Hematopoietic multipotent progenitor cell treated with erythropoietin and hydrocortisone succinate and interleukin-3 and kit ligand, for 6 days (in vitro differentiated cells): ENCODE measurements at regions not wholly inside any gene's neighbourhood (a gene's known extent, or its start where the extent isn't known, plus 50 kb on each side); places are given as distances from the start of the nearest gene placed in this dataset.
"Not testable (repeated sequence)": the region's sequence is repeated elsewhere in the genome, so short reads cannot be mapped to it uniquely, and the experiment has no call there.

Experiments used
- DNase-seq: peaks from one replicate; pipeline ENCODE4 v3.0.0-alpha.2; 2015

- DNase-seq, result no peak
Measured at GRCh38 chr21:43286196-43286595, 117.4 kb downstream of the CRYAA start.

- DNase-seq, result no peak
Measured at GRCh38 chr21:43284700-43285099, 115.9 kb downstream of the CRYAA start.

- DNase-seq, result no peak
Measured at GRCh38 chr21:43284238-43284637, 115.4 kb downstream of the CRYAA start.

GRCh38 chr21:43283925-43284221 is 115.1 kb downstream of the CRYAA start:
- not testable (repeated sequence) for DNase-seq

GRCh38 chr21:43283136-43283924 is 114.5 kb downstream of the CRYAA start:
- DNase-seq, result no peak

GRCh38 chr21:43282358-43283120 is 113.7 kb downstream of the CRYAA start:
- no peak for DNase-seq

GRCh38 chr21:43281661-43282357 is 113.0 kb downstream of the CRYAA start:
- DNase-seq, result no peak

- DNase-seq, result no peak
Measured at GRCh38 chr21:43280949-43281633, 112.3 kb downstream of the CRYAA start.

- no peak for DNase-seq
Measured at GRCh38 chr21:43279578-43279894, 110.7 kb downstream of the CRYAA start.

GRCh38 chr21:43278766-43279577 is 110.2 kb downstream of the CRYAA start:
- no peak for DNase-seq

GRCh38 chr21:43278359-43278758 is 109.6 kb downstream of the CRYAA start:
- no peak for DNase-seq

- DNase-seq, result no peak
Measured at GRCh38 chr21:43277481-43278351, 108.9 kb downstream of the CRYAA start.

GRCh38 chr21:43276811-43277210 is 108.0 kb downstream of the CRYAA start:
- no peak for DNase-seq

GRCh38 chr21:43275421-43276211 is 106.8 kb downstream of the CRYAA start:
- no peak for DNase-seq

GRCh38 chr21:43274946-43275310 is 106.1 kb downstream of the CRYAA start:
- DNase-seq, result no peak

GRCh38 chr21:43274022-43274945 is 105.5 kb downstream of the CRYAA start:
- DNase-seq, result no peak

GRCh38 chr21:43273708-43274021 is 104.9 kb downstream of the CRYAA start:
- DNase-seq, result no peak

- no peak for DNase-seq
Measured at GRCh38 chr21:43273016-43273707, 104.4 kb downstream of the CRYAA start.

GRCh38 chr21:43272591-43272990 is 103.8 kb downstream of the CRYAA start:
- no peak for DNase-seq
